ENCODE measurements at regions not wholly inside any gene's neighbourhood (a gene's known extent, or its start where the extent isn't known, plus 50 kb on each side); places are given as distances from the start of the nearest gene placed in this dataset.
"Not testable (repeated sequence)": the region's sequence is repeated elsewhere in the genome, so short reads cannot be mapped to it uniquely, and the experiment has no call there.

DNA sequence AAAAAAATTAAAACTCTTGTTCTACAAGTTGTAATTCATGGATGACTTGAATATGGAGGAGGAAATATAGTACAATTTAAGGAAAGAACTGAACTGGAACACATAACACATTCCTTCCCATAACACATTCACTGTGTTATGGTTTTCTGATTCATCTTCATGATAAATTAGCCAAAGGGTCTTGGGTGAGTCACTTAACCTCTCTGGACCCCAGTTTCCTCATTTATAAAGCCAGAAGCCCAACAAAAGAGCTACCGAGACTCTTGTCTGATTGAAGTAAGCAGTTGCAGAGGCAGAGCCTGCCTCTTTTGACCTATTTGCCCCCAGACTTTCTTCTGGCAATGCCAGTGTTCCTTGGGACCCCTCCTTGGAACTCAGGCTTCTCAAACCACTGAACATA lies 161.9 kb upstream of the KCTD3 start:
- DNase-seq, result no peak

DNA sequence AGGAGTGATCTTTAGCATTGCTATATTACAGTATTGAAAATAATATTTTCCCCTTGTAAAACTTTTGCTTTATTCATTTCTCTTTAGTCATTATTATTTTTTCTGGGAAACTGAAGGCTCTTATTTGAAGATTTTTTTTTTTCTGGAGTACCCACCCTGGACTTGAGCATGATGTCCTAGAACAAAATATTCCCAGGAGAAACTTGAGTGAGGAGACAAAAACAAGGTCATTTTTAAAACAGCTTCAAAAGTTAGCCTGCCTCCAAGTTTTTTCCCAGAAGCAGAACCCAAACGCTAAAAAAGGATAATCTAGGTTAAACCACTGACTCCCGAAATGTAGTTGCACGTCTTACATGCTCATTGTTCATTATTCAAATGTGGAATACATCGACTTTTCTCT lies 160.2 kb upstream of the KCTD3 start:
- no peak for DNase-seq

DNA sequence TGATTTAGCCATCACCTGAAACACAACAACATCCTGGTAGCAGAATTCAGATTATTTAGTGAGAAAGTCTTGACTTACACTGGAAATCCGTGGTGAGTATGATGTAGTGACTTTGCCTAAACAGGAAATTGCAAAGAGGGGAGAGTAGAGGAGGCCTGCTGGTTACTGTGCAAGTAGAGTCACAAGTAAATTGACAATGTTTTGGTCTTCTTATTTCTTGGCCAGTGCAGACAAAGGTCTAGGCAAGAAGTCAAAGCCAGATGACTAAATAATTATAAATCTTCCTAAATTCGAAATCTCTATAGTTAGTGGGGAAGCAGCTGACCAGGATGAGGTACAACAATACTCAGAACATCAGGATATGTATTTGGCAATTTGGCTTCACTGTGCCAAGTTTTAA lies 159.5 kb upstream of the KCTD3 start:
- no peak for DNase-seq

DNA sequence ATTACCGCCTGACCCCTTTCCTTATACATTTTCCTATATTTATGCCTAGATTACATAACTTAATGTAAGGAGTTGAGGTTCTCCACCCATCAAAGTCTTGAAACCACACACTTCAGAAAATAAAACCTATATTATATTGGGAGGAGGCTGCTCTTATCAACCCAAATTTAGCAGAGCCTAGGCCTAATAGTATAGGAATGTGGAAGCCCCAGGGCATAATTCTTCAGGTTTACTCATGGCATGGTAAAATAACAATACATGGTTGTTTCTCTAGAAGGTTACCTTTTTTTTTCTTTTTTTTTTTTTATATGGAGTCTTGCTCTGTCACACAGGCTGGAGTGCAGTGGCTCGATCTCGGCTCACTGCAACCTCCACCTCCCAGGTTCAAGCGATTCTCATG lies 157.6 kb upstream of the KCTD3 start:
- DNase-seq, result not testable (repeated sequence)

DNA sequence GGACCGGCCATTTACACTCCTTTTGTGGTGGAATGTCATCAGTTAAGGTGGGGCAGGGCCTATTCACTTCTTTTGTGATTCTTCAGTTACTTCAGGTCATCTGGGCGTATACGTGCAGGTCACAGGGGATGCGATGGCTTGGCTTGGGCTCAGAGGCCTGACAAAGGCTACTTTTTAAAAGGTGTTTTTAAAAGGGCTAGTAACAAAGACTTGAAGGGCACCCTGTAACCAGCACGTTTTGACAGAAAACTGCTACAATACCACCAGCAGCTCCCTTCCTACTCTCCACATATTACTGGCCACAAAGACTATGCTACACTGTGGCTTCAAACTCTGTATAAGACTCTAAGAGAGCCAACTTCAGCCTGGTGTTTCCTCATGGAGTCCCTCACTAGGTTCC lies 151.6 kb upstream of the KCTD3 start:
- DNase-seq, result not testable (repeated sequence)

DNA sequence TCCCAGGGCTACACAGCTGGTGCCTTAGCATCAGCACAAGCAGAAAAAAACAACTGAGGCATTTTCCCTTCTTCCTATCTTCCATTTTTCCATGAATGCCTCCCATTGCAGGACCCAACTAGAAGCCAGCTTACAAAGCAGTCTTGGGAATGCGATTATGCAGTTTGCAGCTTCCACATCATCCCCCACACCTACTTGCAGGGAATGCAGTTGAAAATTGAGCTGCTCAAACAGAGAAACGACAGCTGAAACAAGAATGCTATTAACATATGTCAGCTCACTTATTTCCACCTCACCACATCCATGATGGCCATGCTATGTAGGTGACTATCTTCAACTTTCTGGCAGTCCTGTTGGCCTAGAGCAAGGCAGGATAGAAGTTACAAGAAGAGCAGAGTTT lies 150.6 kb upstream of the KCTD3 start:
- DNase-seq, result no peak

DNA sequence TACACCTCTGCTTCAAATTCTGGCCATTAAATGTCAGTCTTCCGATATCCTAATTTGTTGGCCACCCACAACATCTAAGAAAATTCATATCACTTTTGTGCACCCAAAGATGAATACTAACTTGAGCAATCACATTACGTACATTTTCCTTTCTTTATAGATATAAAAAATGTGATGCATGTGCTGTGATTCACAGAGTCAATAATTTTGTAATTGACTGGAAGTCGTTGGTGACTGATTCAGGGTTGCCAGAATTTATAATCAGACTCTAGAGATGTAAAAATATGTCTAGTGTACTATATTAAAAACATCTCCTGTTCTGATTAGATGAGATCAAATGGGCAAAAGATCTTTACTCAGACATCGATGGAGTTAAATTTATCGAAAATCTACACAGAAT lies 150.0 kb upstream of the KCTD3 start:
- no peak for DNase-seq

DNA sequence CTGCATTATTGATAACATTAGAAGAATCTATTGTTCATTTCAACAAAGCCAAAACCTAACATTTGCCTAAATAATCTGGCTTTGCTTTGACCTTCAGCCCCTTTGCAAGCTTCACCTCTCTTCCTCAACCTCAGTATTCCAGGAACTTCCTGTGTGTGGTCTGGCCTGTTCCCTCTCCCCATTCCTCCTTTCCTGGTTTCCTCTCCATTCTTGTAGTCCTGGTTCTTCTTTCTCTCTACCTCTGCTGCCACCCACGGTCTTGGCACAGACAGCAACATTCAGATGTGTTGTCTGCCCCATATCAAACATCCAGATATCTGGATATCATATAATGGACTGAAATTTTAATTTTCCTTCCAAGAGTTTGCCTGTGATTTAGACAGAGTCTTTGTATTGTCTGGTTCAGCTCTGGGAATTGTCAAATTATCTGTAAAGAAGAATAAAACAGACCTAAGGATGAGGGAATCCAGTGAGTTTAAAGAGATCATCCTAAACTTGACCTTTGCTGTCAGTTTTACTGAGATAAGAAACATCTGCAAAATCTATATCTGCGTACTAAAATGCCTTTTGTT lies 148.1 kb upstream of the KCTD3 start:
- no peak for DNase-seq

DNA sequence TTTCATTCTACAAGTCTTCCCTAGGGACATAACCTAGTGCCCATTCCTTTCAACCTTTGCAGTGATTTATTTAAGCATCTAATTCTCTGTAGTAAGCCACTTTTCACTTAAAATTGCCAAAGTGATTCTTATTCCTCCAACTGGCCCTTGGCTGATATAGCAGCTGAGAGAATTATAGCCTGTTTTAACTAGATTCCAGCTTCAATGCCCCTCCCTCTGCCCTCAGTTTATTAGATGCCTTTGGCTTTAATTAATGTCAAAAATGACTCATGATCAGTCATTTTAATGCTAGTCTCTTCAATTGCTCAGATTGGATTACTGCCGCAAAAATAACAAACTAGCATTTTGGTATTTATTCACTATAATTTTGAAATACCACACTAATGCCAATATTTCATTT lies 145.4 kb upstream of the KCTD3 start:
- no peak for DNase-seq

DNA sequence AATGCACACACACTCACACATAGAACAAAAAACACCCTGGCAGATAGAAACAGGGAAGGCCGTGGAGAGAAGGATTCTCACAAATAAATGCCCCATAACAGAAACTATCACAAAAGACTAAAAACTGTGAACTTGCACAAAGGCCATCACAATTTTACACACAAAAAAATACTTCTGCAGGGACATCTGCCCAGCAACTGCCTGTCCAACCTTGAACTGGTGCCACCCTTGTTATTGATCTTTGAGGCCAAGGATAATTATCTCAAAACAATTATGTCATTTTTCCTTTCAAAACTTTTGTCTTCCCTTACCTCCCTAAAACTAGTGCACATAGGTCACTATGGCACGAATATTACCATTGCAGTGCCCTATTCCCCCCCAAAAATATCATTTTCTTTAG lies 143.8 kb upstream of the KCTD3 start:
- DNase-seq, result no peak

DNA sequence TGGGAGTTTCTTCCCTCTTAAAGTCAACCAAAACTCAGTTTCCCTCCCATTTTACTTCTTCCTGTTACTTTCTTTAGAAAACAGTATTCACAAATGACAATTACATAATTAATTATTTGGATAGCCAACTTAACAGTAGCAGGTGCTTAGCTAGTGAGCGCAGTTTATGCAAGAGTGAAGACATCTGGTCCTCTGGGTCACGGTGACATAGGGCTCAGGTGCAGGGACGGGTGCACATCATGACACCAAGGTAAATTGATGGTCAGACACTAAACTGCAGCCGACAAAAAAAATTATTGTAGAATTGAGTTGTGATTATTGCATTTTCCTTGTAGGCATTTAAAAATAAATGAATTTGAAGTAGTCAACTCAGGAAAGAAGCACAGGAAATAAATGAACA lies 142.0 kb upstream of the KCTD3 start:
- DNase-seq, result no peak

DNA sequence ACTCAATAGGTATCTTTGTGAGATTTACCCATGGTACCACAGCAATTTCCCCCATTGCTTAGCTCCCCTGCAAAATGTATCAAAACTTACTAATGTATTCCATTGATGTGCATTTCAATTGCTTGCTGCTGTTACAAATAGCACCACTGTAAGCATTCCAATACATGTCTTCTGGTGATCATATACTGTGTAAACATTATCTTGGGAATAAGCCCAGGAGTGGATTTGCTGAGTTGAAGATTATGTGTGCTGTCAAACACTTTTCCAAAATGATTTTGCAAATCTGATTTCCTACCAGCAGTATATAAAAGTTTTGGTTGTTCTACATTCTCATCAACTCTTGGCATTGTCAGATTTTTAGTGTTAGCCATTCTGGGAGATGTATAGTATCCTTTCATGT lies 141.0 kb upstream of the KCTD3 start:
- no peak for DNase-seq

DNA sequence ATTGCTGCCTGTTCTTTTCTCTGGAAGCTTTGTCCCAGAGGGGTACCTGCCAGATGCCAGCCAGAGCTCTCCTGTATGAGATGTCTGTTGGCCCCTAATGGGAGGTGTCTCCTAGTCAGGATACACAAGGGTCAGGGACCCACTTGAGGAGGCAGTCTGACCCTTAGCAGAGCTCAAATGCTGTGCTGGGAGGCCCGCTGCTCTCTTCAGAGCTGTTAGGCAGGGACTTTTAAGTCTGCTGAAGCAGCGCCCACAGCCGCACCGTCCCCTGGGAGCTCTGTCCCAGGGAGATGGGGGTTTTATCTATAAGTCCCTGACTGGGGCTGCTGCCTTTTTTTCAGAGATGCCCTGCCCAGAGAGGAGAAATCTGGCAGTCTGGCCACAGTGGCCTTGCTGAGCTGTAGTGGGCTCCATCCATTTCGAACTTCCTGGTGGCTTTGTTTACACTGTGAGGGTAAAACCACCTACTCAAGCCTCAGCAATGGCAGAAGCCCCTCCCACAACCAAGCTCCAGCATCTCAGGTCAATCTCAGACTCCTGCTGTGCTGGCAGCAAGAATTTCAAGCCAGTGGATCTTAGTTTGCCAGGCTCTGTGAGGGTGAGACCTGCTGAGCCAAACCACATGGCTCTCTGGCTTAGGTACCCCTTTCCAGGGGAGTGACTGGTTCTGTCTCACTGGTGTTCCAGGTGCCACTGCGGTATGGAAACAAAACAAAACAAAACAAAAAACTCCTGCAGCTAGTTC lies 134.4 kb upstream of the KCTD3 start:
- DNase-seq, result not testable (repeated sequence)

DNA sequence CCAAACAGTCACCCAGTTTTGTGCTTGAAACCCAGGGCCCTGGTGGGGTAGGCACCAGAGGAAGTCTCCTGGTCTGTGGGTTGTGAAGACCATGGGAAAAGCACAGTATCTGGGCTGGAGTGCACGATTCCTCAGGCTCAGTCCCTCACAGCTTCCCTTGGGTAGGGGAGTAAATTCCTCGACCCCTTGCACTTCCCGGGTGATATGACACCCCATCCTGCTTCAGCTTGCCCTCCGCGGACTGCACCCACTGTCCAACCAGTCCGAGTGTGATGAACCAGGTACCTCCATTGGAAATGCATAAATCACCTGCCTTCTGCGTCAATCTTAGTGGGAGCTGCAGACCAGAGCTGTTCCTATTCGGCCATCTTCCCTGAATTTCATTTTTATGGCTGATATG lies 133.9 kb upstream of the KCTD3 start:
- no peak for DNase-seq

DNA sequence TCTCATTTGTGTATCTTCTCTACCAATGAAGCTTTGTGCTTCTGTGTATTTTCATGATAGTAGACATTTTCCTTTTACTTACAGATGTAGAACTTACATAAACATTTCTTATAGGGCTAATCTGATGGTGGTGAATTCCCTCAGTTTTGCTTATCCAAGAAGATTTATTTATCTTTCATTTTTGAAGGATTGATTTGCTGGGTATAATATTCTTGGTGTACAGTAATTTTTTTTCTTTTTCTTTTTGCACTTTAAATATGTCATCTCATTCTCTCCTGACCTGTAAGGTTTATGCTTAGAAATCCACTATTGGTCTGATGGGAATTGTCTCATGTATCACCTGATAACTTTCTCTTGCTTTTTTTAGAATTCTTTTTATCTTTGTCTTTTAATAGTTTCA lies 127.6 kb upstream of the KCTD3 start:
- DNase-seq, result no peak

DNA sequence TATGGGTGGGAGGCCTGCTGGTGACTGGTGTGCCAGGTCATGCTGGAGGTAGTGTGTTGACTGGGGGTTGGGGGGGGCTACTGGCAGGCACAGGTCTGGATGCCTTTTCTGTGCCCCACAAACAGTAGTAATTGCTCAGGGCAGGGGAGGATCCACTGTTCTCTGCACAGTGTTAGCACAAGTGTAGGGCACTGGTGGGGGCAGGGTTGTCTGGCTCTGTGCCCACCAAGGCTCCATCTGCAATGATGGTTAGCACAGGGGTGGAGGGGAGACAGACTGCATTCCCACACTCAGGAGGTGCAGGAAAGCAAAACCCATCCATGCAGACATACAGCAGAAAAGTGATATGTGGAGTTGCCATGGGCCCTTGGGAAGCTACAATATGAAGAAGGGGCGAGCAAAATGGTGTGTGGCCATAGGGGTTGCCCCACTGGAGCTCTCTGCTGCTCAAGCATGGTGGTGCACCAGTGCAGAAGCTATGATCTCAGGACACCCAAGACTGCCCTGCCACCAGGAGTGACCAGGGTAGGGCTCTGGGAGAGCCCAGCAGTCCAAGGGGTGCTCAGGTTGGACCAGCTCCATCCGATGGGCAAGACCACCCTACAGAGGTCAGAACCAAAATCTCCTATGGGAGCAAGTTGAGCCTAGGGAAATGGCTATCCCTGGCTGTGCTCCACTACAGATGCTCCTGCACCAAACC lies 122.2 kb upstream of the KCTD3 start:
- no peak for DNase-seq

DNA sequence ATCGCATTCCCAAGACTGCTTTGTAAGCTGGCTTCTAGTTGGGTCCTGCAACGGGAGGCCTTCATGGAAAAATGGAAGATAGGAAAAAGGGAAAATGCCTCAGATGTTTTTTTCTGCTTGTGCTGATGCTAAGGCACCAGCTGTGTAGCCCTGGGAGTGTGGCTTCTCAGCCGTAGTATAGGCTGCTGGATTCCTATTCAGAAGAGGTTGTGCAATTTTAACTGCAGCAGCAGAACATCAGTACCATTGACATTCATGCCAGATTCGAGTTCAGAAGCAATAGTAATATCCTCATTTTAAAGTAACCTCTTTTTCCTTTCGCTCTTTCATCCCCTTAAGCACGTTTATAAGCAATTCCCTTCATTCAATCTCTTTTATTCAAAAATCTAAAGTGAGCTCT lies 119.1 kb upstream of the KCTD3 start:
- DNase-seq, result not testable (repeated sequence)

DNA sequence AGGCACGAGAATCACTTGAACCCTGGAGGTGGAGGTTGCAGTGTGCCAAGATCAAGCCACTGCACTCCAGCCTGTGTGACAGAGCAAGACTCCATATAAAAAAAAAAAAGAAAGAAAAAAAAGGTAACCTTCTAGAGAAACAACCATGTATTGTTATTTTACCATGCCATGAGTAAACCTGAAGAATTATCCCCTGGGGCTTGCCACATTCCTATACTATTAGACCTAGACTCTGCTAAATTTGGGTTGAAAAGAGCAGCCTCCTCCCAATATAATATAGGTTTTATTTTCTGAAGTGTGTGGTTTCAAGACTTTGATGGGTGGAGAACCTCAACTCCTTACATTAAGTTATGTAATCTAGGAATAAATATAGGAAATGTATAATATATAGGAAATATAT lies 118.0 kb upstream of the KCTD3 start:
- DNase-seq, result not testable (repeated sequence)

DNA sequence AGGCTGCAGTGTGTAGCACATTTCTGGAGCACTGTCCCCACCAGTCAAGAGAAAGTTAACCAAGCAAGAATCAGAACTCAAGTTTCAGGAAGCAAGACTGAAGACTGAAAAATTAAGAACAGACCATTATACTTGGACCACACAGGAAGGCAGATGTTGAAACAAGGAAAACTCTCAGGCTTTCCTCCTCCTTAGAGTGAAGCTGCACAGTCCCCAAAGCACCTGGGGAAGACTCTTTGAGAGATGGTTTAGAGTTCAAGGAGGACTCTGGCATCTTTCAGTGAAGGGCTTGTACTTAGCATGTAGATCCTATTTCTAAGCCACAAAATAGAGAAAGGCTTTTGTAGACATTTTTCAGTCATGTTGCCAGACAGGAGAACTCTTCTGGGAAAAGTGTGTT lies 113.7 kb upstream of the KCTD3 start:
- no peak for DNase-seq

DNA sequence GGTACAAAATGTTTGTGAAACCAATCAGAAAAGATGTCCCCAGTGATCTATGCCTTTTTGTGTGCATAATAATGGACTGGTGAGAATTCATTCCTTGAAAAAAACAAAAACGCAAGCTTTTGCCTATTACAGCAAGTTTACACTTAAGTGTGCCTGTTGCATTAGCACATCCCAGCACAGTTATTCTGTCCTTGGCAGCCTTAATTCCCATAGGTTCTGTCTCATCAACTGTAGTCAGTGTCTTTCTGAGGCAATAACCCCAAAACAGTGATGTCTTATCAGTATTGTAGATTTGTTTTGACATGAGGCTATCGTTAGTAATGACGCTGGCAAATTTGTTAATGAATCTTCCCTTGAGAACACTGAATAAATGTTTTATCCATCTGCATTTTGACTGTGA lies 109.9 kb upstream of the KCTD3 start:
- no peak for DNase-seq

DNA sequence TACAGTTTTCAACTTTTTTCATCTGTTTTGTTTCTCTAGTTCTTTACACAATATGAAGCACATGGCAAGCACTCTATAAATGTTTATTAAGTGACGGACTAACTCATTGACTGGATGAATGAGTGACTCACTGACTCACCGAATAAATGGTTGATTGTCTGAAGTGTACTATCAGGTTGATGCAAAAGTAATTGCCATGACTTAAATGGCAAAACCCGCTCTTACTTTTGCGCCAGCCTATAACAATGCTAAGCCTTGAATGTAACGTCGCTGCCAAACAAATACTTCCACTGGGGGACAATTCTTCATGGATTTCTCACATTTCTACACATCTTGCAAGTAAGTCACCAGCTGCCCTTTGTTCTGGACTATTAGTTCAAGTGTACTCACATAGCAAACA lies 109.0 kb upstream of the KCTD3 start:
- no peak for DNase-seq

DNA sequence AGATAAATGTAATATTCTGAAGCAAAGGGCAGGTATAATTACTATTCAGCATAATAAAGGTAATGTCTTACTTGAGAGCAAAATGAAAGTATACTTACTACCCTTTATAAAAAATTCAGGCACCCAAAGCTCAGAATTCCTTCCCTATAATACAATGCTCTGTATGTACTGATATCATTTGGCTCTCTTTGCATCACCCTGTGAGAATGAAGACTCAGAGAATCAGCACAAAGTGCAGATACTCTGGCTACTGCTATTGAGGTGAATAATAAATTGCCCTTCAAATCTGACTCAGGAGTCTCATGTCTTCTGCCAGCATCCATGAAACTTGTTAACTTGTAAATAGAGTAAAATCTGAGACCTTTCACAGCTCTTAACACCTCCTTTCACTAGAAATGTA lies 108.5 kb upstream of the KCTD3 start:
- DNase-seq, result no peak

DNA sequence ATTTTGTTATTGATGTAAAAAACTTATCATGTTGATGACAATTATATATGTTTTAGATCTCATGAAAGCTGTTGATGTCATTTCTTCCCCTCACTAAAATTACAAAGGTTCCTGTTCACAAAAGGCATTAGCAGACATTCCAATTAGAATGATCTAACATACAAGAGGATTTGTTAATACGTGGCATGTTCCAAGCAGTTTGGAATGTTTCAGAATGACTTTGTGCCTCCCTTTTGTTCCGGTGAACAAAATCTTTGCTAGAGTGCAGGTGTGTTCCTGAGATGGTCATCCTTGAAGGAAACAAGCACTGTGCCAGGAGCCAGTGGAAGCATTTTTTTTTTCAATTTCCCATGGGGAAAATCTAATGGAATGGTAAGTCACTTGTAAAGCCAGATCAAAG lies 108.0 kb upstream of the KCTD3 start:
- no peak for DNase-seq

DNA sequence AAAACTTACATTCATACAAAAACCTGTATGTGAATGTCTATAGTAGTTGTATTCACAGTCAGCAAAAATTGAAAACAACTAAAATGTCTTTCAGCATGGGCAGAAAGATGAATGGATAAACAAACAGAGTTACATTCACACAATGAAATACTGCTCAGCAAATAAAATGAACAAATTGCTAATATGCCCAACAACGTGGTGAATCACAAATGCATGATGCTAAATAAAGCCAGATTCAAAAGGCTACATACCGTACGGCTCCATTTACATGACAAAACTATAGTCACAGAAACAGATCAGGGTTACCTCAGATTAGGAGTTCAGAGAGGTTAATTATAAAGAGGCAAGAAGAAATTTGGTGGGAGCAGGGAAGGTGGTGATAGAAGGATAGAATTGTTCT lies 100.7 kb upstream of the KCTD3 start:
- DNase-seq, result no peak

DNA sequence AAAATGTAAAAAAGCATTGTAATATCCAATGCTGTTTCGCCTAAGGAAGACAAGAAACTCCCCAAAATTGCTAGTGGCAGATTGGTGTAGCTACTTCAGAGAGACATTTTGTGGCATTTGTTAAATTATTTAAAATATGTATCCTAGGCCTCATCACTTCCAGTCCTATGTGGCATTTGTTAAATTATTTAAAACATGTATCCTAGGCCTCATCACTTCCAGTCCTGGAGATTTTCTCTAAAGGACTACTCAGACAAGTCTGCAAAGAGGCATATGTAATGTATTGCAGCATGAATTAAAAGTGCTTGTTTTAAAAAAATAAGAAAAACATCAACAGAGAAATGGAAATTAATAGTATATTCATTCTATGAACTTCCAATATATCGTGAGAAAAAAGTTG lies 95.6 kb upstream of the KCTD3 start:
- DNase-seq, result no peak

Measured in NCI-H510A (cell line).